Gastroesophageal sphincter (tissue), 3 donors: ENCODE measurements at regions not wholly inside any gene's neighbourhood (a gene's known extent, or its start where the extent isn't known, plus 50 kb on each side); places are given as distances from the start of the nearest gene placed in this dataset.

Experiments used
- EP300 ChIP-seq: sonication (generic); formaldehyde crosslinking; IDR thresholded peaks from one replicate; pipeline ENCODE4 v1.6.1; 2017; ENCODE audit warnings: antibody characterized with exemption, mild to moderate bottlenecking
- POLR2A ChIP-seq, 2 donors: fragments of 450-650 bp; IDR thresholded peaks; one replicate each; pipeline ENCODE4 v1.6.1; 2017; ENCODE audit warnings: antibody characterized with exemption in 2 of 2, mild to moderate bottlenecking in 2 of 2, moderate library complexity in 1 of 2
- TF ChIP-seq, protein P1 (sequence below), 4 experiments: fragments of 200-600 bp in 2 of 4; fragments of 450-650 bp in 2 of 4; sonication (generic) in 1 of 4; IDR thresholded peaks; one replicate each; pipeline ENCODE4 v1.5.1; 2017 to 2019; ENCODE audit warnings: antibody characterized with exemption in 4 of 4, mild to moderate bottlenecking in 2 of 4, moderate library complexity in 2 of 4

DNA sequence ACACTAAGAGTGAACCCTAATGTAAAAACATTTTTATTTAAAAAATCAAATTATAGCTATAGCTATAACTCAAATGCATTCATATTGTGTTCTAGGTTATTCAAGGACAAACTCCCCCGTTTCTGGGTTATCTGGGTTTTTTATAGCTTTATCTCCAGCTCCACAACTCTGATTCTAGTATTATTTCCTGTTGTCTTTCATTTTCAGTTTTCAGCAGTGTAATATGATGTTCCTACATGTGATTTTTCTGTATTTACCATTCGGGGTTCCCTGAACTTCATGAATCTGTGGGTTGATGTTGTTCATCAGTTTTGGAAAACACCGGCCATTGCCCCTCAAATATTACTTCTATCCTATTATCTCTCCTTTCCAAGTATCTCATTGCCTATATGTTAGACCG lies 221.9 kb upstream of the FOXN3 start:
- TF ChIP-seq, protein P1, sequence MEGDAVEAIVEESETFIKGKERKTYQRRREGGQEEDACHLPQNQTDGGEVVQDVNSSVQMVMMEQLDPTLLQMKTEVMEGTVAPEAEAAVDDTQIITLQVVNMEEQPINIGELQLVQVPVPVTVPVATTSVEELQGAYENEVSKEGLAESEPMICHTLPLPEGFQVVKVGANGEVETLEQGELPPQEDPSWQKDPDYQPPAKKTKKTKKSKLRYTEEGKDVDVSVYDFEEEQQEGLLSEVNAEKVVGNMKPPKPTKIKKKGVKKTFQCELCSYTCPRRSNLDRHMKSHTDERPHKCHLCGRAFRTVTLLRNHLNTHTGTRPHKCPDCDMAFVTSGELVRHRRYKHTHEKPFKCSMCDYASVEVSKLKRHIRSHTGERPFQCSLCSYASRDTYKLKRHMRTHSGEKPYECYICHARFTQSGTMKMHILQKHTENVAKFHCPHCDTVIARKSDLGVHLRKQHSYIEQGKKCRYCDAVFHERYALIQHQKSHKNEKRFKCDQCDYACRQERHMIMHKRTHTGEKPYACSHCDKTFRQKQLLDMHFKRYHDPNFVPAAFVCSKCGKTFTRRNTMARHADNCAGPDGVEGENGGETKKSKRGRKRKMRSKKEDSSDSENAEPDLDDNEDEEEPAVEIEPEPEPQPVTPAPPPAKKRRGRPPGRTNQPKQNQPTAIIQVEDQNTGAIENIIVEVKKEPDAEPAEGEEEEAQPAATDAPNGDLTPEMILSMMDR (IDR thresholded peaks at IDR 0.05) = no peak
- no peak for TF ChIP-seq EP300
- TF ChIP-seq POLR2A (IDR thresholded peaks at IDR 0.05) = no peak
